Thoracic aorta (tissue), 2 donors: ENCODE measurements at regions not wholly inside any gene's neighbourhood (a gene's known extent, or its start where the extent isn't known, plus 50 kb on each side); places are given as distances from the start of the nearest gene placed in this dataset.

ENCODE experiments used
- ATAC-seq: fragments of 150-250 bp; one replicate; pipeline ENCODE4 v1.8.0; 2017; ENCODE audit warnings: low read depth; ENCODE audit not compliant: insufficient number of reproducible peaks, low FRiP score
- DNase-seq: peaks from one replicate; pipeline ENCODE4 v3.0.0-alpha.2; 2020; ENCODE audit warnings: low spot score
- H3K27ac ChIP-seq, 2 donors: fragments of 200-600 bp; sonication (generic); 1 replicate in 1 of 2; 2 replicates in 1 of 2; pipeline ENCODE4 v1.5.1; 2016; ENCODE audit warnings: mild to moderate bottlenecking in 2 of 2, moderate library complexity in 2 of 2
- H3K27me3 ChIP-seq: fragments of 200-600 bp; sonication (generic); replicated peaks from 2 replicates; pipeline ENCODE4 v1.6.0; 2016; ENCODE audit warnings: mild to moderate bottlenecking; ENCODE audit not compliant: insufficient read depth
- H3K36me3 ChIP-seq: fragments of 200-600 bp; sonication (generic); one replicate; pipeline ENCODE4 v1.5.1; 2016
- H3K4me1 ChIP-seq, 2 donors: fragments of 200-600 bp; sonication (generic); 1 replicate in 1 of 2; 2 replicates in 1 of 2; pipeline versions ENCODE4 v1.5.1 to v1.6.0; 2016; ENCODE audit warnings: low read depth in 2 of 2, mild to moderate bottlenecking in 1 of 2; ENCODE audit not compliant: control insufficient read depth in 1 of 2
- H3K4me3 ChIP-seq: fragments of 200-600 bp; sonication (generic); 2 replicates; pipeline ENCODE4 v1.5.1; 2016; ENCODE audit warnings: mild to moderate bottlenecking
- H3K9me3 ChIP-seq: fragments of 200-600 bp; sonication (generic); 2 replicates; pipeline ENCODE4 v1.5.1; 2016
- CTCF ChIP-seq: fragments of 200-600 bp; sonication (generic); IDR thresholded peaks from one replicate; pipeline ENCODE4 v1.5.1; 2019; ENCODE audit warnings: antibody characterized with exemption

GRCh38 chr11:44466531-44467205 lies 98.8 kb upstream of the CD82 start:
- H3K27me3 ChIP-seq, result no peaks in the 10 kb centered on the region
- TF ChIP-seq CTCF, result no peak
- no peak overlapping the region for H3K27ac ChIP-seq
- ATAC-seq, result no peak
- H3K36me3 ChIP-seq, result no peaks in the 10 kb centered on the region
- DNase-seq, result no peak
- no peaks in the 10 kb centered on the region for H3K4me1 ChIP-seq
- H3K9me3 ChIP-seq, result no peaks in the 10 kb centered on the region
- no peak overlapping the region for H3K4me3 ChIP-seq

- H3K27ac ChIP-seq, result no peak overlapping the region
- ATAC-seq, result no peak
These were observed 98.0 kb upstream of the CD82 start for GRCh38 chr11:44467413-44467812.

GRCh38 chr11:44467931-44468330 lies 97.5 kb upstream of the CD82 start:
- ATAC-seq (no peak), DNase-seq (no peak)
- no peak overlapping the region for H3K4me3 ChIP-seq
- H3K4me1 ChIP-seq, result no peaks in the 10 kb centered on the region
- H3K27me3 ChIP-seq, result no peaks in the 10 kb centered on the region
- TF ChIP-seq CTCF, result no peak
- H3K36me3 ChIP-seq, result no peaks in the 10 kb centered on the region
- no peaks in the 10 kb centered on the region for H3K9me3 ChIP-seq
- no peak overlapping the region for H3K27ac ChIP-seq

More at GRCh38 chr11:44467413-44467812, 98.0 kb upstream of the CD82 start:
- TF ChIP-seq CTCF, result no peak
- no peak for DNase-seq
- Histone ChIP-seq H3K9me3 (no peaks in the 10 kb centered on the region), H3K27me3 (no peaks in the 10 kb centered on the region), H3K4me3 (no peak overlapping the region), H3K36me3 (no peaks in the 10 kb centered on the region), H3K4me1 (no peaks in the 10 kb centered on the region)

GRCh38 chr11:44468345-44468988 lies 97.0 kb upstream of the CD82 start:
- H3K9me3 ChIP-seq, result no peaks in the 10 kb centered on the region

More at GRCh38 chr11:44468345-44468988, 97.0 kb upstream of the CD82 start:
- H3K4me3 ChIP-seq, result no peak overlapping the region
- no peaks in the 10 kb centered on the region for H3K36me3 ChIP-seq
- TF ChIP-seq CTCF, result no peak
- H3K4me1 ChIP-seq, result no peaks in the 10 kb centered on the region
- no peak overlapping the region for H3K27ac ChIP-seq
- no peak for DNase-seq
- no peaks in the 10 kb centered on the region for H3K27me3 ChIP-seq
- no peak for ATAC-seq
